HG03457 (cell line): ENCODE measurements at regions not wholly inside any gene's neighbourhood (a gene's known extent, or its start where the extent isn't known, plus 50 kb on each side); places are given as distances from the start of the nearest gene placed in this dataset.

Experiments
- ATAC-seq: cut with Tn5 transposase; IDR thresholded peaks from one replicate; pipeline ENCODE4 v1.9.1; 2021; ENCODE audit warnings: moderate number of reproducible peaks; ENCODE audit not compliant: unreplicated experiment

DNA sequence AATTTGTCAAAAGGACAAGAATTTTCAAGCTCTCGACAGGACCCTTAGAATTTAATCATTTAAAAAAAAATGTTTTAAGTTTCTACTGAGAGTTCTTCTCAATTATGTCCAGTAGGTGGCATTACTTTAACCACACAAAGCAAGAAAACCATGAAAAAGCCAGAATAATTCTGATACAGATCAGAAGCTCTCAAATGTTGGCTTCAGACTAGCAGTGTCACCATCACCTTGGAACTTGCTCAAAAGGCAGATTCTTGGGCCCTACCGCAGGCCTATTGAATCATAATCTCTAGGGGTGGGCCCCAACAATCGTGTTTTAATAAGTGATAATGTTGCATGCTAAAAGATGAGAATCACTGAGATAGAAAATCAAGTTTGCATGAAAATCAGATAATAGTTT lies 99.5 kb upstream of the KCNMB2 start:
- ATAC-seq: no peak

- ATAC-seq: no peak
Observed at GRCh38 chr3:178437236-178437635, 99.0 kb upstream of the KCNMB2 start.

- ATAC-seq: no peak
Observed at GRCh38 chr3:178439504-178439903, 96.7 kb upstream of the KCNMB2 start.

DNA sequence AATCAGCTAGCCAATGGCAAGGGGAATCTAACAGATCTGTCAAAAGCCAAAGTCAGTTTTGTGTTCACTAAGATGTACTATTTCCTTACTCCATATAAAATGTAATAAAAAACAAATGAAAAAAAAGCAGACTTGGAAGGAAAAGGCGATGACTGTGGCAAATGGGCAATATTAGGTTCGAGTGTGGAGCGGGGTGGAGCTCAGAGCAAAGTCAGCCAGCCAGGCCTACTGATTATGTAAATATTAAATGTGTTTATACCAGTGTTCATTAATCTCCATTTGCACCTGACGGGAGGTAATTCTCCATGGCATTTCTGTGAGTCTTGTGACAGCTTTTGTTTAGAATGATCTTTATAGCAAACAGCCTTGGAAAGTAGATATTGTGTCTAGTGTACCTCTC lies 96.2 kb upstream of the KCNMB2 start:
- ATAC-seq: no peak

- no peak for ATAC-seq
Observed at GRCh38 chr3:178443634-178444033, 92.6 kb upstream of the KCNMB2 start.

GRCh38 chr3:178445139-178445538 lies 91.1 kb upstream of the KCNMB2 start:
- ATAC-seq: no peak

DNA sequence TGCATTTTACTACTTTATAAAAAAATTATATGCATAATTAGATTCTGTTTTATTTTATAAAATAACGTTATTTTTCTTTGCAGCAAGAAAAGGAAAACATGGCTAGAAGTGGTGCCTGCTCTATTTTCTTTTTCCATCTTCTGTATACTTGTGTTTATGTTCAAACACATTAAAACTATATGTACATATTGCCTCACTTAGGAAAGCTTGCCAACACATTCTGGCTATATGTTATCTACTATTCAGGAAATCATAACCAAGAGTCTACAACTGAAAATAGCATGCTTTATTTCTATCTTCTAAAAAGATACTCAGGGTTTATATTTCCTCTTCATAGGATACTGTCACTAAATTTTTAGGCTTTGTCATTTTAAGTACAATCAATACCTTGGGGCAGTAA lies 90.2 kb upstream of the KCNMB2 start:
- no peak for ATAC-seq

DNA sequence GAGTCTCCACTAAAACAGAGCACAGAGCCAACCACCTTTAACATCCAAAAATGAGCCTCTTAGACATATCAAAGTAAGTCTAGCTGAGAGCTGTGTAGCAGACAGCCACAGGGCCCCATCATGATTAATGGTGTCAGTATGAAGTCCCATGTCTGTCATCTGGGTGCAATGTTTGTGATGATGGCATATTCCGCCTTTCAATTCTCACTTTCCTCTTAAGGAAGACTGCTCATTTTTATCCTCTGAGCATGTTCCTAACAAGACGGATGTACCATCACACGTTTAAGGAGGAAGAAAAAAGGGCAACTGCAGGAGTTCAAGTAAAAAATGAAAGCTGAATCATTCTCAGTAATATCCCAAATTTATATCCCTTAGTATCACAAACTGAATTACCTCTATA lies 85.8 kb upstream of the KCNMB2 start:
- ATAC-seq: no peak

DNA sequence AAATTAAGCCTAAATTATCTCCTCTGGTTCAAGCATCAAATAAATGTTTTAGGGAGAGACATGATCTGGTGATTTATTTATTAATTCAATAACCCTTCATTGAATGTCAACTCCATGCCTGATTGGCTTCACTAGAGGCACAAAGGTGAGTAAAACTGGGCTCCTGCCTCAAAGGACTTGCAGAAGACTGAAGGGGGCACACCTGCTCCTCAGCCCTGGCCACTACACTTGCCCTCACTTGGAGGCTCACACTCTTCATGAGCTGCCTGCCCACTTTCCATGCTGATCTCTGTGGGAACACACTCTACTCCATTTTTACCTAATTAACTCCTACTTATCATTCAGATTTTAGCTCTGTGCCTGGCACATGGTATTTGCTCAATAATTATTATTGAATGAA lies 84.4 kb upstream of the KCNMB2 start:
- ATAC-seq: no peak

GRCh38 chr3:178454726-178455125 lies 81.5 kb upstream of the KCNMB2 start:
- no peak for ATAC-seq

DNA sequence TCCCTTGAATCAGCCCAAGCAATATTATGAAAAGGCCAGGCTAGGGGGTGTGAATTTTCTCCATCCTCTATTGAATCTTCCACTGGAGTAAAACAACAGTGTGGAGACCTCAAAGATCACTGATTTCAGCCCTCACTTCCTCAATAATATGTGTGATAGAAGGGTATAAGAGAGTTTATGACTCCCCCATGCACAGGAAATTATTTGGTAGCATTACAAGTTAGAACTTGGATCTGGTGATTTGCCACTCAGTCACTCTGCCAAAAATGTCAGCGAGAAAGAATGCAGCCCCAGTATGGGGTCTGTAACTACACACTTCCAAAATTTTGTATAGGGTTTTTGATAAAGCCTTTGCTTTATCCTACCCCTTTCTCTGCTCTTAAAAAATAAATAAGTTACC lies 81.0 kb upstream of the KCNMB2 start:
- no peak for ATAC-seq

GRCh38 chr3:178455946-178456345 lies 80.3 kb upstream of the KCNMB2 start:
- no peak for ATAC-seq

DNA sequence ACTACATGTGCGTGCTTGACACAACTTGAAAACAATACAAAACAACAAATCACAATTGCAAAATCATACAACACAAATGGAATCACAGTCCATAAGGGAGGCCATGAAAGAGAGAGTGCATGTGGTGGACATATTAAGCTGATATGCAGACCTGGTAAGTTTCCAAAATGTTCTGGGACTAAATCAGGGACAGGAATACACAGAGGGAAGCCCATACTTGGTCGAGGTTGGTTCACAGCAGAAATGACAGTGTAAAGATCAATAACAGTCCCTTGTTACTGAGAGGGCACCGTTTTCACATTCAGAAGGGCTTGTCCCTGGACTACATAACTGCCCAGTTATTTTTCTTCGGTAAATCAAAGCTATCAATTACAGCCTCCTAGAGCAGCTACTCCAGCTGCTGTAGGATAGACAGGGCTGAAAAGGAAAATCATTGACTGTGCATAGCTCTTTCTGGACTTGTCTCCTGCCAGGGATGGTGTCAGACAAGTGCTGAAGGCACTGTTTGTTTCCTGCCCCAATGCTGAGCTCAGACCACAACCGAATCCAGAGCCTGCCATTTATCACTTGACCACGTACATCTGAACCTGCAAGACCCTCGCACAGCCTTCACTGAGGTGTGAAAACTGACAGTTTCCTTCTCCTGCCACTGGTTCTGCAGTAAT lies 79.5 kb upstream of the KCNMB2 start:
- ATAC-seq: no peak

DNA sequence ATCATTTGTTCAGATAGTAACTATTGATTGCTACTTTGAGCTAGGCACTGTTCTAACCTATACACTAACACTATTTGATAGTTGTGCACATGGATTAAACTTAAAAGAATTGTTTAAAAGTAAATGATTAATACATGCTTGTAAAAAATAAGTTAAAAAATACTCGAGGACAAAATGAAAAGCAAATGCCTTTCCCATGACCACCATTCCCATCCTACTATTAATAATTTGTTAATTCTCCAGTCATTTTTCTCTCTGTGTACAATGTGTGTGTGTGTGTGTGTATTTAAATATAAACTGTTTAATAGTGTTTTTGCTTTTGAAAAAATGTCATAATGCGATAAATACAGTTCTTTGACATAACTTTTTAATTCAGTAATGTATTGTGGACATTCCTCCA lies 78.7 kb upstream of the KCNMB2 start:
- ATAC-seq: no peak

- no peak for ATAC-seq
Observed at GRCh38 chr3:178458313-178459037, 77.8 kb upstream of the KCNMB2 start.

DNA sequence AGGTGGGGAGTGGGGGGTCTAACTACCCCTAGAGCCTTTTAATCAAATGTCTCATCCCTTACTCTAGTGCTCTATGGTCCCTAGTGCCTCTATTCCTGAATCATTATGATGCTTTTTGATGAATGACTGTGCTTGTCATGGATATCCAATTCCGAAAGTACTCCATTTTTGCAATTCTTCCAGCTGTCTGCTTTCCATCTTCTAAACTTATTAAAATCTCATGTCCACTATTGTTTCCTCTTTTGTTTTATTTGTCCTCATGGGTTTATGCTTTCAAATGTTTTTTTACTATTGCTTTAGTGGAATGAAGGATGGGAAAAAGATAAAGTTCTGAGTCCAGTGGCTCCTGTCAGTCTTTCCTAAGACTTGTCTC lies 77.2 kb upstream of the KCNMB2 start:
- no peak for ATAC-seq

- no peak for ATAC-seq
Observed at GRCh38 chr3:178465260-178466180, 70.7 kb upstream of the KCNMB2 start.

- no peak for ATAC-seq
Observed at GRCh38 chr3:178472941-178473340, 63.3 kb upstream of the KCNMB2 start.

- ATAC-seq: no peak
Observed at GRCh38 chr3:178474526-178474925, 61.7 kb upstream of the KCNMB2 start.

DNA sequence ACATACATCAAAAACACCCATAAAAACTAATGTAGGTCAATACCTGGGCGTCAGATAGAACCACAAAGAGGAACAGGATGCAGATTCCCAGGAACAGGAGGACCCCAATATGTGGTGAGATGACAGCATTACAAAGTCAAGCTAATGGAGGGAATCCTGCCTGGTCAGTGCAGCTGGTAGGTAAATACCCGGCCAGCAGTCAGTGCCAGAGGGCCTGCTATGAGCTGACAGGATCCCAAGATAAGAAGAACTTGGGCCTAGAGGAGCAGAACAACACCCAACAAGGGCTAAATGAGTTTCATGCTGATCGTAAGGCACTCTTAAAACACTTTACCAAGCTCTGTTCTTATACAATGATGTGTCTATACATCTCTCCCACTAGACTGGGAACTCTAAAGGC lies 61.2 kb upstream of the KCNMB2 start:
- no peak for ATAC-seq

DNA sequence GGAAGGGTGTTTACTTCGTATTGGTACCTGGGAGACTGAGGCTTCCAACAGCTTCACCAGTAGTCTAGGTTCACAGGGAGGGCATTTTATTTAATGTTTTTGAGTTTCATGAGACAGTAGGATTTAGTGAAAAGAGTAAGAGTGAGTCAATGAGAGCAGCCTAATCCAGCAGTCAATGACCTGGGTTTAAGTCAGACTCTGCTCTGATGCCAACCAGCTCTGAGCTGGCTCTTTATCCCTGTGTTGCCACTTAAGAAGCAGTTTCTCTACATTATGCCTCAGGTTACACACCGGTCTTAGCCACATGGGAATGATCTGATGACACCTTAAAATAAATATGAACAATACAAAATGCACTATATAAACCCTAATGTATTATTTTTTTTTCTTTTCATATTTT lies 59.4 kb upstream of the KCNMB2 start:
- no peak for ATAC-seq

GRCh38 chr3:178479446-178479845 lies 56.8 kb upstream of the KCNMB2 start:
- no peak for ATAC-seq
